Retinal pigment epithelial cell (primary cell): ENCODE measurements at regions not wholly inside any gene's neighbourhood (a gene's known extent, or its start where the extent isn't known, plus 50 kb on each side); places are given as distances from the start of the nearest gene placed in this dataset.

Source experiments
- DNase-seq: peaks from one replicate; pipeline ENCODE4 v3.0.0-alpha.2; 2010; ENCODE audit warnings: low read depth
- H3K4me3 ChIP-seq: 2 replicates; pipeline ENCODE4 v1.5.1; 2011; ENCODE audit warnings: mild to moderate bottlenecking, low read length, control low read depth, moderate library complexity
- TF ChIP-seq, protein P1 (sequence below): conservative IDR thresholded peaks from 2 replicates; pipeline ENCODE4 v1.5.1; 2011; ENCODE audit warnings: low read depth, low read length, control low read depth, inconsistent platforms

DNA sequence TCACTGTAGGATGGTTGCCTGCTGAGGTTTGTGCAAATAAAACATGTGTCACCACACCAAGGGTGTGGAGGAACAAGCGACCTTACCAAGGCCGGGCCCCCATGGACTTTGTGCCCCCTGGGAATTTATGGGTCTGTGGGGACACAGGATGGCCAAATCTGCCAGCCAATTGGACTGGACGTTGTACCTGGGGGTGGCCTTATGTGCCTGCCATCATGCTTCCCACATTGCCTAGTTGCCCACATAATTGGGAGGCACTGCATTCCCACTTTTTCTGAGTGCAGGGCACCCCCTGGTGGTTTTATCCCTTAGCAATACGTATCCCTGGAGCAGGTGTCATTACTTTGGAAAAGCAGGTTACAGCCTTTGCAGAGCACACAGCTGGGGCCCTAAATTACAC lies 92.6 kb upstream of the TMPO start:
- no peak overlapping the region for H3K4me3 ChIP-seq
- TF ChIP-seq, protein P1, sequence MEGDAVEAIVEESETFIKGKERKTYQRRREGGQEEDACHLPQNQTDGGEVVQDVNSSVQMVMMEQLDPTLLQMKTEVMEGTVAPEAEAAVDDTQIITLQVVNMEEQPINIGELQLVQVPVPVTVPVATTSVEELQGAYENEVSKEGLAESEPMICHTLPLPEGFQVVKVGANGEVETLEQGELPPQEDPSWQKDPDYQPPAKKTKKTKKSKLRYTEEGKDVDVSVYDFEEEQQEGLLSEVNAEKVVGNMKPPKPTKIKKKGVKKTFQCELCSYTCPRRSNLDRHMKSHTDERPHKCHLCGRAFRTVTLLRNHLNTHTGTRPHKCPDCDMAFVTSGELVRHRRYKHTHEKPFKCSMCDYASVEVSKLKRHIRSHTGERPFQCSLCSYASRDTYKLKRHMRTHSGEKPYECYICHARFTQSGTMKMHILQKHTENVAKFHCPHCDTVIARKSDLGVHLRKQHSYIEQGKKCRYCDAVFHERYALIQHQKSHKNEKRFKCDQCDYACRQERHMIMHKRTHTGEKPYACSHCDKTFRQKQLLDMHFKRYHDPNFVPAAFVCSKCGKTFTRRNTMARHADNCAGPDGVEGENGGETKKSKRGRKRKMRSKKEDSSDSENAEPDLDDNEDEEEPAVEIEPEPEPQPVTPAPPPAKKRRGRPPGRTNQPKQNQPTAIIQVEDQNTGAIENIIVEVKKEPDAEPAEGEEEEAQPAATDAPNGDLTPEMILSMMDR = peak; percentile 49
- no peak for DNase-seq

DNA sequence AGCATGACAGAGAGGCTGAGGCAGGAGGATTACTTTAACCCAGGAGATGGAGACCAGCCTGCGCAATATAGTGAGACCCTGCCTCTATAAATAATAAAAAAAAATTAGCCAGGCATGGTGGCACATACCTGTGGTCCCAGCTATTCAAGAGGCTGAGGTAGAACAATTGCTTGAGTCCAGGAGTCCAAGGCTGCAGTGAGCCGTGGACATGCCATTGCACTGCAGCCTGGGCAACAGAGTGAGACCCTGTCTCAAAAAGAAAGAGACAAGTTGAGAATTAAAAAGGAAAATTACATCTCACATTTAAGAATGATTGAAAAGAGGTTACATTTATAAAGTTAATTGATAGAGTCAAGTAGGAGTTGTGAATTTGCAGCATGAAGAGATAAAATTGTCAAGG lies 91.4 kb upstream of the TMPO start:
- TF ChIP-seq, protein P1 = no peak
- DNase-seq = no peak
- no peak overlapping the region for H3K4me3 ChIP-seq

DNA sequence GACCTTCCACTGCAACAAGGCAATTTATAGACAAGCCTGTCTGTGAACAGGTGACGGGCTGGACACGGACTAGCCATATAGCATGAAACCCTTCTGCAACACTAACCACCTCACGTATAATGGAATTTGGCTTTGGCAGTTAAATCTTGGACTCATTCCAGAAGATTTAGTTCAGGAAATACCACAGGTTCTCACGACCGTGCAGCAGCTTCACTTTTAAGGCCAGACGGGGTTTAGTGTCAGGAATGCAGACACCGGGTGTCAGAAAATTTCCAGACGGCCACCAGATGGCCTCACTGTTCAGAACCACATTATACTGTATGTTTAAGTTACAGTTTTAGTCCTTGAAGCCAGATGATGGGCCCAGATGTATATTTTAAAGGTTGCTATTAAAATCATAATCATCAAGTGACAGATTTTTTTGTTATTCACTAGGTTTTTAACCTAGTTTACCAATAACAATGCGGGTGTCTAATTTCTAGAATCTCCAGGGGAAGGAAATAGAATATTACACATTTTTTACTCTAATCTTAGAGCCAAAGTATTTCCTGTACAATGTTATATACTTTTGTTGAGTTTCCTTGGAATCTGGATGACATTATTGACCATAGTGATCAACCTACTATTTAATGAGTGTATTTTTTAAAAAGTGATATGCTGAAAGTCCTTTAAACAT lies 90.5 kb upstream of the TMPO start:
- no peak overlapping the region for H3K4me3 ChIP-seq
- TF ChIP-seq, protein P1 = peak; percentile 72
- peak; percentile 91 for DNase-seq

DNA sequence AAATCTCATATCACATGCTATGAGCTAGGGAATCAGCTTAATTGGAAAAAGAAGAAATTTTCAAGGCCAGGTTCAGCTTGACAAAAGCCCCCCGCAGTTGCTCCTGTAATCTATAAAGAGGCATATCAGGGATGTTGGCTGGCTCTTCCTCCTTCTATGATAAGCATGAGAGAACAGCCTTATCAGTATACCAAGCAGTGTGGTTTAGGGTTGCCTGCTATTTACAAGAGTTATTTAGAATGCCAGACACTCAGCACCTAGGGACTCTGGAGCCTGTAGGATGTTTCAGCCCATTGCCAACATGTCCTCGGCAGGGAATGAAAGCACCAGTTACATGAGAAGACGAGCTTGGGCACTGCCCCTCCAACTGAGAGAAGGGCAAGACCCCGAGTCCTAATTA lies 89.5 kb upstream of the TMPO start:
- H3K4me3 ChIP-seq = no peak overlapping the region
- DNase-seq = no peak
- TF ChIP-seq, protein P1 = no peak

DNA sequence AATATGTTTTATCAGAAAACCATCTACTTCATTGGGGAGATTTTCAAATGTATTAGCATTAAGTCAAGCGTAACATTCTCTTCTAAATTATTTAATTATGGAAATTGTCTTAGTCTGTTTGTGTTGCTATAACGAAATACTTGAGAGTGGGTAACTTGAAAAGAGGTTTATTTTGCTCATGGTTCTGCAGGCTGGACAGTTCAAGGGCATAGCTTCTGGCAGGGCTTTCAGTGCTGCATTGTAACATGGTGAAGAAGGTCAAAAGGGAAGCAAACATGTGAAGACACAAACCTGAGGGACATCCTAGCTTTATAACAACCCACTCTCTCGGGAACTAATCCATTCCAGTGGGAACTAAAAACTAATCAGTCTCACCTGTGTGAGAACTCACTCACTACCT lies 84.3 kb upstream of the TMPO start:
- TF ChIP-seq, protein P1 = no peak
- no peak overlapping the region for H3K4me3 ChIP-seq
- no peak for DNase-seq

DNA sequence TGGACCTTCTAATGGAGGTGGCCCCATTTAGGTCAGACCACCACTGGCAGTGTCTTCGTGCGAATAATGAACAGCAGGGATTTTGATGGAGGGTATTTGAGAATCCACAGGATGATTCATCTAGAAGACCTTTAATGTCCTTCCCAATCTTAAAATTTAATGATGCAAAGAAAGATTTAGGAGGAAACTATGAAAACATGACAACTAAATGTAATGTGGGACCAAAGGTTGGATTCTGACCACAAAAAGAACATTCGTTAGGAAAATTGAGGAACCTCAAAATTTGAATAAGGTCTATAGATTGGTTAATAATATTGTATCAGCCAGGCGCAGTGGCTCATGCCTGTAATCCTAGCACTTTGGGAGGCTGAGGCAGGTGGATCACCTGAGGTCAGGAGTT lies 78.2 kb upstream of the TMPO start:
- TF ChIP-seq, protein P1 = no peak
- no peak overlapping the region for H3K4me3 ChIP-seq
- DNase-seq = no peak

DNA sequence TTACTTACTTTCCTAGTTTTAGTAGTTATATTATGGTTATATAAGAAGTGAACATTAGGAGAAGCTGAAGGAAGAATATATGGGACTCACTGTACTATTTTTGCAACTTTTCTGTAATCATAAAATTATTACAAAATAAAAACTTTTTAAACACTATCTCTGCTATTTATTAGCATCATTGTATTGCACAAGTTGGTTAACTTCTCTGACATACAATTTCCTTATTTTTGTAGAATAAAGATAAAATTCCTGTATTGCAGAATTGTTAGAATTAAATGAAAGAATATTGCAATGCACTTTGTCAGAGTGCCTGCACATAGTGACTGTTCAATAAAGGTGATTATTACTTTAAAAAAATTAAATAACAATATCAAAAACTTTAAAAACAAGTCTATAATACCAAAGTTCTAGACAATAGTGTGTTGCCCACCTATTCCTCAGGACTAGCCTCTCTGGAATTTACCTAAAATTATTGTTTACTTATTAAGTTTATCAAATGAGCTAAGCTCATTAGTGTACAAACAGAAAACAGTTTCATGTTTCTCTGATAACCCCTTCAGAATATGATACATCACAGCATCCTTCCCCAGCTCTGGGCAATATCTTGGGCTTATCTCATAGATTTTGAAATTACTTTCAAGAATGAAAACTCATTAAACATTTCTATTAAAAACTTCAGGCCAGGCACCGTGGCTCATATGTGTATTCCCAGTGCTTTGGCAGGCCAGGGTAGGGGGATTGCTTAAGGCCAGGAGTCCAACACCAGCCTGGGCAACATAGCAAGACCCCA lies 77.4 kb upstream of the TMPO start:
- TF ChIP-seq, protein P1 = no peak
- no peak for DNase-seq
- no peak overlapping the region for H3K4me3 ChIP-seq
